HEK293 (cell line): ENCODE measurements at regions not wholly inside any gene's neighbourhood (a gene's known extent, or its start where the extent isn't known, plus 50 kb on each side); places are given as distances from the start of the nearest gene placed in this dataset.

Experiments
- CTCF ChIA-PET: fragments of 350-600 bp; formaldehyde crosslinking; extraction: SDS; loops from one replicate; lab custom pipeline; 2021; ENCODE audit warnings: antibody characterized with exemption; lab: Yijun Ruan, JAX
- POLR2A ChIA-PET: fragments of 300-600 bp; formaldehyde crosslinking; extraction: SDS; loops from one replicate; lab custom pipeline; 2020; ENCODE audit warnings: antibody characterized with exemption, inconsistent platforms; lab: Yijun Ruan, JAX
- H3K27ac ChIP-seq: fragments of 200-500 bp; sonication (Bioruptor generic); 2 replicates; pipeline ENCODE4 v1.5.1; 2014; ENCODE audit warnings: low read depth, low read length, control low read depth, inconsistent platforms; ENCODE audit errors: extremely low read depth
- H3K36me3 ChIP-seq, 2 experiments: fragments of 200-500 bp in 1 of 2; sonication (Bioruptor generic) in 1 of 2; 1 replicate in 1 of 2; 2 replicates in 1 of 2; pipeline ENCODE4 v1.5.1; 2014 to 2017; ENCODE audit warnings: inconsistent platforms in 2 of 2, low read length in 2 of 2; ENCODE audit not compliant: control insufficient read depth in 2 of 2, insufficient read depth in 1 of 2
- H3K4me1 ChIP-seq: fragments of 200-500 bp; sonication (Bioruptor generic); 2 replicates; pipeline ENCODE4 v1.5.1; 2014; ENCODE audit warnings: mild to moderate bottlenecking, low read length, inconsistent platforms; ENCODE audit not compliant: control insufficient read depth, insufficient read depth
- H3K4me3 ChIP-seq: 2 replicates; pipeline ENCODE4 v1.5.1; 2011; ENCODE audit warnings: low read depth, mild to moderate bottlenecking, control low read depth, low read length, moderate library complexity
- H3K9me3 ChIP-seq: fragments of 200-500 bp; sonication (Bioruptor generic); 2 replicates; pipeline ENCODE4 v1.5.1; 2014; ENCODE audit warnings: low read depth, low read length, inconsistent platforms; ENCODE audit not compliant: control insufficient read depth, insufficient read depth
- GLIS2 ChIP-seq: fragments of 450-650 bp; formaldehyde crosslinking; IDR thresholded peaks from 2 replicates; pipeline ENCODE4 v1.5.1; 2016; ENCODE audit warnings: missing biosample characterization, missing genetic modification characterization
- MEIS1 ChIP-seq: sonication (generic); formaldehyde crosslinking; IDR thresholded peaks from 2 replicates; pipeline ENCODE4 v1.8.1; 2022; ENCODE audit warnings: missing genetic modification reagents, mild to moderate bottlenecking, borderline replicate concordance
- PRDM1 ChIP-seq: fragments of 450-650 bp; formaldehyde crosslinking; IDR thresholded peaks from 2 replicates; pipeline ENCODE4; 2016; ENCODE audit warnings: missing biosample characterization, missing genetic modification characterization
- ZBTB7A ChIP-seq: fragments of 450-650 bp; formaldehyde crosslinking; IDR thresholded peaks from 2 replicates; pipeline ENCODE4 v1.5.1; 2016; ENCODE audit warnings: low read depth, missing biosample characterization, missing genetic modification characterization
- ZEB2 ChIP-seq: fragments of 450-650 bp; formaldehyde crosslinking; IDR thresholded peaks from 2 replicates; pipeline ENCODE4 v1.5.1; 2016; ENCODE audit warnings: missing biosample characterization, missing genetic modification characterization
- ZNF10 ChIP-seq: fragments of 450-650 bp; formaldehyde crosslinking; IDR thresholded peaks from 2 replicates; pipeline ENCODE4 v1.5.1; 2017; ENCODE audit warnings: missing biosample characterization, missing genetic modification characterization
- ZNF157 ChIP-seq: fragments of 450-650 bp; formaldehyde crosslinking; IDR thresholded peaks from 2 replicates; pipeline ENCODE4 v1.5.1; 2016; ENCODE audit warnings: missing biosample characterization, missing genetic modification characterization
- ZNF19 ChIP-seq: fragments of 450-650 bp; formaldehyde crosslinking; IDR thresholded peaks from 2 replicates; pipeline ENCODE4; 2016; ENCODE audit warnings: missing biosample characterization, missing genetic modification characterization, low read depth
- ZNF24 ChIP-seq: fragments of 450-650 bp; formaldehyde crosslinking; IDR thresholded peaks from 2 replicates; pipeline ENCODE4 v1.5.1; 2016; ENCODE audit warnings: missing biosample characterization, missing genetic modification characterization
- ZNF292 ChIP-seq: fragments of 450-650 bp; formaldehyde crosslinking; IDR thresholded peaks from 2 replicates; pipeline ENCODE4 v1.5.1; 2016; ENCODE audit warnings: low read depth, missing biosample characterization, missing genetic modification characterization, borderline replicate concordance
- ZNF426 ChIP-seq: fragments of 450-650 bp; formaldehyde crosslinking; IDR thresholded peaks from 2 replicates; pipeline ENCODE4 v1.5.1; 2017; ENCODE audit warnings: missing biosample characterization, missing genetic modification characterization, mild to moderate bottlenecking, inconsistent platforms, moderate library complexity
- ZNF48 ChIP-seq: fragments of 450-650 bp; formaldehyde crosslinking; IDR thresholded peaks from 2 replicates; pipeline ENCODE4 v1.5.1; 2016; ENCODE audit warnings: missing biosample characterization, missing genetic modification characterization
- ZNF488 ChIP-seq: fragments of 450-650 bp; formaldehyde crosslinking; IDR thresholded peaks from 2 replicates; pipeline ENCODE4 v1.5.1; 2016; ENCODE audit warnings: missing biosample characterization, missing genetic modification characterization
- ZNF510 ChIP-seq: fragments of 450-650 bp; formaldehyde crosslinking; IDR thresholded peaks from 2 replicates; pipeline ENCODE4 v1.5.1; 2018; ENCODE audit warnings: mild to moderate bottlenecking, missing genetic modification characterization, missing biosample characterization; ENCODE audit not compliant: insufficient replicate concordance
- ZNF664 ChIP-seq: fragments of 450-650 bp; formaldehyde crosslinking; IDR thresholded peaks from 2 replicates; pipeline ENCODE4 v1.5.1; 2016; ENCODE audit warnings: missing biosample characterization, missing genetic modification characterization
- ZNF670 ChIP-seq: fragments of 450-650 bp; formaldehyde crosslinking; IDR thresholded peaks from 2 replicates; pipeline ENCODE4 v1.5.1; 2016; ENCODE audit warnings: missing biosample characterization, missing genetic modification characterization, low read depth
- ZNF707 ChIP-seq: fragments of 450-650 bp; formaldehyde crosslinking; IDR thresholded peaks from 2 replicates; pipeline ENCODE4 v1.5.1; 2016; ENCODE audit warnings: missing biosample characterization, missing genetic modification characterization
- ZNF747 ChIP-seq: fragments of 450-650 bp; formaldehyde crosslinking; IDR thresholded peaks from 2 replicates; pipeline ENCODE4 v1.5.1; 2016; ENCODE audit warnings: missing biosample characterization, missing genetic modification characterization
- ZNF776 ChIP-seq: fragments of 450-650 bp; formaldehyde crosslinking; IDR thresholded peaks from 2 replicates; pipeline ENCODE4 v1.5.0; 2017; ENCODE audit warnings: missing biosample characterization, missing genetic modification characterization, borderline replicate concordance
- ZNF792 ChIP-seq: fragments of 450-650 bp; formaldehyde crosslinking; IDR thresholded peaks from 2 replicates; pipeline ENCODE4 v1.5.1; 2016; ENCODE audit warnings: missing biosample characterization, missing genetic modification characterization
- ZXDB ChIP-seq: fragments of 450-650 bp; formaldehyde crosslinking; IDR thresholded peaks from 2 replicates; pipeline ENCODE4 v1.5.1; 2016; ENCODE audit warnings: missing biosample characterization, missing genetic modification characterization
- TF ChIP-seq, protein P1 (sequence below): fragments of 450-650 bp; formaldehyde crosslinking; IDR thresholded peaks from 2 replicates; pipeline ENCODE4 v1.5.1; 2016; ENCODE audit warnings: missing biosample characterization, missing genetic modification characterization
- TF ChIP-seq, protein P2 (sequence below): fragments of 450-650 bp; formaldehyde crosslinking; IDR thresholded peaks from 2 replicates; pipeline ENCODE4 v1.5.0; 2017; ENCODE audit warnings: missing biosample characterization, missing genetic modification characterization, borderline replicate concordance
- TF ChIP-seq, protein P3 (sequence below): fragments of 450-650 bp; formaldehyde crosslinking; IDR thresholded peaks from 2 replicates; pipeline ENCODE4 v1.5.1; 2016; ENCODE audit warnings: missing biosample characterization, missing genetic modification characterization

DNA sequence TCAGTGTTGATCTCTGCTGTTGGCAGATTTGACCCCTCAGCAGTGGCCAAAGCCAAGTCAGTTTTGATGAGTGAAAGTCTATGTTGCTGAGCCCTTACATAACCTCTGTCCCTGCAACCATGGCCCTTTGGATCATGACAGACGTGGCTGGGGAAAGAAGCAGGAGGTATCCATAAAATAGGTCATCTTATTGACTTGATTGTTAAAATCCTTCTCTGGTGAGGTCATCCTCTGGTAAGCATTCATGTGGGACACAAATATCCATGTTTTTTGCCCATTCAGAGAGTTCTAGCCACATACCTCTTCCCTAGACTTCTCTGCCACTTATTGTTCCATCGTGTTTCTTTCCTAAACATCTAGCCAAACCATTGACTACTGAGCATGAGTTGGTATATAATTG lies 251.9 kb upstream of the PTER start:
- no peak overlapping the region for H3K27ac ChIP-seq
- TF ChIP-seq ZNF292 (tag by site-specific recombination), result no peak
- TF ChIP-seq ZNF792 (tag by site-specific recombination), result no peak
- TF ChIP-seq ZNF670, result no peak
- TF ChIP-seq ZNF664 (tag by site-specific recombination), result no peak
- TF ChIP-seq ZNF48 (tag by site-specific recombination), result no peak
- no peak for TF ChIP-seq ZXDB (tag by site-specific recombination)
- no peak for TF ChIP-seq PRDM1
- TF ChIP-seq ZNF488 (tag by site-specific recombination), result no peak
- no peak for TF ChIP-seq ZNF776 (tag by site-specific recombination)
- CTCF ChIA-PET, result no interaction called here

DNA sequence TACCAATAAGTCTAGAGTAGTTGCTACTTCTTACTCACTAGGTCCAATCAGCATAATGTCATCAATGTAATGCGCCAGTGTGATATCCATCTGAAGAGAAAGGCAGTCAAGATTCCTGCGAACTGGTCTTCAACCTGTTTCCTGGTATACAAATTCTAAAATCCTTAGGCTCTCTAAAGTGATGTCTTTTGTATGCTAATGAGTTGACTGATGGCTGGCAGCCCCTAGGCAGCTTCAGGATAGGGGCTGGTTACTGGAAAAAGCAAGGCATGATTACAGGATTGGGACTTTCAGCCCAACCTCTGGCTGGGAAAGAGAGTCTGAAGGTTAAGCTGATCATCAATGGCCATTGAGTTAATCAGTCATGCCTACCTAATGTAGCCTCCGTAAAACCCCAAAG lies 250.2 kb upstream of the PTER start:
- no peak overlapping the region for H3K27ac ChIP-seq
- ChIA-PET CTCF (no interaction called here), POLR2A (no interaction called here)
- no peaks in the 10 kb centered on the region for H3K9me3 ChIP-seq
- TF ChIP-seq GLIS2 (no peak), ZNF24 (tag by site-specific recombination) (no peak), ZNF426 (tag by site-specific recombination) (no peak)
- H3K4me1 ChIP-seq, result no peaks in the 10 kb centered on the region
- H3K4me3 ChIP-seq, result no peak overlapping the region
- H3K36me3 ChIP-seq, result no peaks in the 10 kb centered on the region

More for the DNA sequence above, 251.9 kb upstream of the PTER start:
- Histone ChIP-seq H3K4me1 (no peaks in the 10 kb centered on the region), H3K9me3 (no peaks in the 10 kb centered on the region), H3K4me3 (no peak overlapping the region), H3K36me3 (no peaks in the 10 kb centered on the region)
- POLR2A ChIA-PET, result no interaction called here

DNA sequence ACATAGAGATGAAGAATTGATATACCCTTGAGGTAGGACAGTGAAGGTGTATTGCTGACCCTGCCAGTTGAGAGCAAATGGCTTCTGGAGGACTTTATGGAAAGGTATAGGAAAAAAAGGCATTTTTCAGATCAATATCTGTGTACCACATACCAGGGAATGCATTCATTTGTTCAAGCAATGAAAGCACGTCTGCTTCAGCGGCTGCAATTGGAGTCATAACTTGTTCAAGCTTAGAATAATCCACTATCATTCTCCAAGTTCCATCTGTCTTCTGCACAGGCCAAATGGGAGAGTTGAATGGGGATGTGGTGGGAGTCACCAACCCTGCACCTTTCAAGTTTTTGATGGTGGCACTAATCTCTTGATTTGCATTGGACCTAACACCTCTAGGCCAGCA lies 249.6 kb upstream of the PTER start:
- Histone ChIP-seq H3K4me3 (no peak overlapping the region), H3K36me3 (no peaks in the 10 kb centered on the region), H3K4me1 (no peaks in the 10 kb centered on the region), H3K9me3 (no peaks in the 10 kb centered on the region), H3K27ac (no peak overlapping the region)
- TF ChIP-seq ZNF19 (tag by site-specific recombination), result no peak
- TF ChIP-seq ZNF157 (tag by site-specific recombination), result peak; percentile 86
- CTCF ChIA-PET, result no interaction called here
- POLR2A ChIA-PET, result no interaction called here

DNA sequence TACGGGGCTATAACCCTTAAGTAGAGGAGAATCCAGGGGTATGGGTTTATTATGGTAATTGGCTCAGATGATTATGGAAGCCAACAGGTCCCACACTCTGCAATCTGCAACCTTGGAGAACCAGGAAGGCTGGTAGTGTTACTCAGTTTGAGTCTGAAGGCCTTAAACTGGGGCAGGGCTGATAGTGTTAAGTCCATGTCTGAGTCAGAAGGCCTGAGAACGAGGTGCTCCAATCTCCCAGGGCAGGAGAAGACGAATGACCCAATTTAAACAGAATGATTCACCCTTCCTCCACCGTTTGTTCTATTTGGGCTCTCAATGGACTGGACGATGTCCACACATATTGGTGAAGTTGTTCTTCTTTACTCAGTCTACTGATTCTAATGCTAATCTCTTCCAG lies 244.5 kb upstream of the PTER start:
- Histone ChIP-seq H3K4me3 (no peak overlapping the region), H3K36me3 (no peaks in the 10 kb centered on the region), H3K9me3 (no peaks in the 10 kb centered on the region), H3K27ac (no peak overlapping the region), H3K4me1 (no peaks in the 10 kb centered on the region)
- ChIA-PET CTCF (no interaction called here), POLR2A (no interaction called here)
- TF ChIP-seq, protein P1, sequence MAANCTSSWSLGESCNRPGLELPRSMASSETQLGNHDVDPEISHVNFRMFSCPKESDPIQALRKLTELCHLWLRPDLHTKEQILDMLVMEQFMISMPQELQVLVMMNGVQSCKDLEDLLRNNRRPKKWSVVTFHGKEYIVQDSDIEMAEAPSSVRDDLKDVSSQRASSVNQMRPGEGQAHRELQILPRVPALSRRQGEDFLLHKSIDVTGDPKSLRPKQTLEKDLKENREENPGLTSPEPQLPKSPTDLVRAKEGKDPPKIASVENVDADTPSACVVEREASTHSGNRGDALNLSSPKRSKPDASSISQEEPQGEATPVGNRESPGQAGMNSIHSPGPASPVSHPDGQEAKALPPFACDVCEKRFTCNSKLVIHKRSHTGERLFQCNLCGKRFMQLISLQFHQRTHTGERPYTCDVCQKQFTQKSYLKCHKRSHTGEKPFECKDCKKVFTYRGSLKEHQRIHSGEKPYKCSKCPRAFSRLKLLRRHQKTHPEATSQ (tag by site-specific recombination), result no peak
- TF ChIP-seq, protein P2, sequence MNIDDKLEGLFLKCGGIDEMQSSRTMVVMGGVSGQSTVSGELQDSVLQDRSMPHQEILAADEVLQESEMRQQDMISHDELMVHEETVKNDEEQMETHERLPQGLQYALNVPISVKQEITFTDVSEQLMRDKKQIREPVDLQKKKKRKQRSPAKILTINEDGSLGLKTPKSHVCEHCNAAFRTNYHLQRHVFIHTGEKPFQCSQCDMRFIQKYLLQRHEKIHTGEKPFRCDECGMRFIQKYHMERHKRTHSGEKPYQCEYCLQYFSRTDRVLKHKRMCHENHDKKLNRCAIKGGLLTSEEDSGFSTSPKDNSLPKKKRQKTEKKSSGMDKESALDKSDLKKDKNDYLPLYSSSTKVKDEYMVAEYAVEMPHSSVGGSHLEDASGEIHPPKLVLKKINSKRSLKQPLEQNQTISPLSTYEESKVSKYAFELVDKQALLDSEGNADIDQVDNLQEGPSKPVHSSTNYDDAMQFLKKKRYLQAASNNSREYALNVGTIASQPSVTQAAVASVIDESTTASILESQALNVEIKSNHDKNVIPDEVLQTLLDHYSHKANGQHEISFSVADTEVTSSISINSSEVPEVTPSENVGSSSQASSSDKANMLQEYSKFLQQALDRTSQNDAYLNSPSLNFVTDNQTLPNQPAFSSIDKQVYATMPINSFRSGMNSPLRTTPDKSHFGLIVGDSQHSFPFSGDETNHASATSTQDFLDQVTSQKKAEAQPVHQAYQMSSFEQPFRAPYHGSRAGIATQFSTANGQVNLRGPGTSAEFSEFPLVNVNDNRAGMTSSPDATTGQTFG, result no peak
- TF ChIP-seq ZNF707, result no peak
- TF ChIP-seq ZNF10 (tag by site-specific recombination), result no peak
- no peak for TF ChIP-seq ZNF510 (tag by site-specific recombination)
- TF ChIP-seq ZEB2 (tag by site-specific recombination), result no peak
- no peak for TF ChIP-seq ZNF747 (tag by site-specific recombination)
- TF ChIP-seq, protein P3, sequence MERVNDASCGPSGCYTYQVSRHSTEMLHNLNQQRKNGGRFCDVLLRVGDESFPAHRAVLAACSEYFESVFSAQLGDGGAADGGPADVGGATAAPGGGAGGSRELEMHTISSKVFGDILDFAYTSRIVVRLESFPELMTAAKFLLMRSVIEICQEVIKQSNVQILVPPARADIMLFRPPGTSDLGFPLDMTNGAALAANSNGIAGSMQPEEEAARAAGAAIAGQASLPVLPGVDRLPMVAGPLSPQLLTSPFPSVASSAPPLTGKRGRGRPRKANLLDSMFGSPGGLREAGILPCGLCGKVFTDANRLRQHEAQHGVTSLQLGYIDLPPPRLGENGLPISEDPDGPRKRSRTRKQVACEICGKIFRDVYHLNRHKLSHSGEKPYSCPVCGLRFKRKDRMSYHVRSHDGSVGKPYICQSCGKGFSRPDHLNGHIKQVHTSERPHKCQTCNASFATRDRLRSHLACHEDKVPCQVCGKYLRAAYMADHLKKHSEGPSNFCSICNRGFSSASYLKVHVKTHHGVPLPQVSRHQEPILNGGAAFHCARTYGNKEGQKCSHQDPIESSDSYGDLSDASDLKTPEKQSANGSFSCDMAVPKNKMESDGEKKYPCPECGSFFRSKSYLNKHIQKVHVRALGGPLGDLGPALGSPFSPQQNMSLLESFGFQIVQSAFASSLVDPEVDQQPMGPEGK, result no peak
- no peak for TF ChIP-seq ZBTB7A (tag by site-specific recombination)
- no peak for TF ChIP-seq MEIS1 (CRISPR knock-in tag)
